Stimulated activated CD4-positive, alpha-beta T cell treated with anti-CD3 and anti-CD28 coated beads, TNF-alpha, amount 100 ng/mL, for 1 hour (primary cell): ENCODE measurements at regions not wholly inside any gene's neighbourhood (a gene's known extent, or its start where the extent isn't known, plus 50 kb on each side); places are given as distances from the start of the nearest gene placed in this dataset.

Source experiments
- DNase-seq, 3 donors: peaks; one replicate each; pipeline ENCODE4 v3.0.0-alpha.2; 2020; ENCODE audit warnings: low read depth in 3 of 3, low spot score in 1 of 3

DNA sequence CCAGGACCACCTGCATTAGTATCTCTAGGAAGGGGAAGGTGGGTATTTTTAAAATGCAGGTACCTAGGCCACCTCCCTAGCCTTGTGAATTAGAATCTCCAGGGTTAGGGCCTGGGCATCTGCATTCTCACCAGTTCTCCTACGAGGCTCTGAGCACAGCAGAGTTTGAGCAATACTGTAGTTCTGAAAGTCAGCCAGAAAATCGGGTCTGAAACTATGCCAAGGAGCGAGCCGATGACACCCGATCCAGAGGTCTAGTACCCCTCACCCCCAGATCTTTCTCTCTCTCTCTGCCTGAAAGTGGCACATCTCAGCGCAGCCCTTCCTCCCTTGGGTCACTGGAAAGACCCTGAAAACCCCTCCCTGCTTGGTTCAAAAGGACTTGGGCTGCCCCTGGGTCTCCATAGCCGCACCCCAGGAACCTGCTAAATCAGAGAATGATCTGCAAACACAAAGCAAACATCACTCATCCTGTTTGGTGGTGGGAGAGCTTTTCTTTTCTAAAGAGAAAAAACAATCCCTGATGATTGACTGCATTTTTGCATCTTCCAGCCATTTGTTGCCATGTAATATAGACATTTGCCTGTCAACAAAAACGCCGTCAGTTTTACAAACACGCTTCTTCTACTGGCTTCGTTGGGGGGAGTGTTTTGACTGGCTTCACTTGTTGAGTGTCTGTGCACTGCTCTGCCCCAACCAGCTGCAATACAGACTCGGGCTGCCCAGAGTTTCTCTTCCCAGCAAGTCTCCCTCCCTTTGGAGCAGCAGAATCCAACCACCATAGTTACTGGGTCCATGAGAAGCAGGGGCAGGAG is 229.9 kb downstream of the MN1 start:
- DNase-seq = no peak

DNA sequence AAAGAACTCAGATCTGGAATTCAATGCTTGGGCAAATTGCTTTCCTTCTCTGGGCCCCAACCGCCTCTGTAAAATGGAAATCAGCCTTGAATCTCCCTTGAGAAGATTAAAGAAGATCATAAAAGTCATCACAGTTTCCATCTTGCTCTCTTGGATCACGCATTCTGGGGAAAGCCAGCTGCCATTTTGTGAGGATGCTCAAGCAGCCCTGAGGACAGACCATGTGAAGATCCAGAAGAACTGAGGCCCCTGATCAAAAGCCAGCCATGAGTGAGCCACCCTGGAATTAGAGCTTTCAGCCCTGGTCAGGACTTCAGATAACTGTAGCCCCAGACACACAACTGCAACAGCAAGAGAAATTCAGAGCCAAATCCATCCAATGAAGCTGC is 229.3 kb downstream of the MN1 start:
- no peak for DNase-seq

DNA sequence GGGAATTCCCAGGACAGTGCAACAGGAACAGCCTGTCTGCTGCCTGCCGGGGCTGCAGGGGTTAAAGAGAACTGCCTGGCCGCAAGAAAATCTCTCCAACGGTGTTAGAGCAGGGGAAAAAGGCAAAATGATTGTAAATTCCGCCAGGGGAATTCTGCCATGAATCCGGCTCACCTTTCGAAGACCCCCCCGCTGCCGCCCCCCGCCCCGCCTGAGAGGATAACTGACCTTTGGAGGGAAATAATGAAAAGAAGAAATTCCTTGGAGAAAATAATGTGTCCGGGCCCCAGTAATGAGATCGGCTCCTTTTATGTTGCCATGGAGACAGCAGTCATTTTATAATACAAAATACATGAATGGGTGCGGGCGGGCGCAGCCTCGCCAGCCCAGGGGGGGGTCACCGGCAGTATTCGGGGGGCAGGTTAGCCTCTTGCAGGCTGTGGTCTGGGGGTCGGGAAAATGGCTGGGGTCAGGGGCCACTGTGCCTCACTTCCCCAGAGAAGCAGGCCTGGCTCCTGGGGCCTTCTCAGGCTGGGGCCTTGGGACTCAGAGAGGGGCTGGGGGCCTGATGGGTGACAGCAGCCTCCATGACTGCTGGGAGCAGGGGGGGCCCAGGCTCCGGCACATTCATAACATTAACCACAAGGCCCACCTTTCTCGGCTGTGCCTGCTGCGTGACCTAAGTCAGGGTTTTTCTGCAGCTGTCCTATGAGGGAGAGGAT is 228.1 kb downstream of the MN1 start:
- DNase-seq = no peak

DNA sequence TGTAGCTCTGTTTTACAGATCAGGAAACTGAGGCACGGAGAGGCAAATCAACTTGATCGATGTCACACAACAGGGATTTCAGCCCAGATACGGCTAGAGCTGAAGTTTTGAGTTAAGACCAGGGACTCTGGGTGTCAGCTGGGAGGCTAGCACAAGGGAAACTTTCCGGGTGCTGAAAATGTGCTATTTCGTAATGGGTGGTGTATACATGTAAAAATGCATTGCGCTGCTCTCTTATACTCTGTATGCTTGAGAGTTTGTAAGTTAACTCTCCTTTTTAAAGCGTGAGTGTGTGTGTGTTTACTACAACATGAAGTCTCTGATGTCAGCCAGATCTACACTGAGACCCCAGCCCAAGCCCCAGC is 227.6 kb downstream of the MN1 start:
- DNase-seq = no peak

DNA sequence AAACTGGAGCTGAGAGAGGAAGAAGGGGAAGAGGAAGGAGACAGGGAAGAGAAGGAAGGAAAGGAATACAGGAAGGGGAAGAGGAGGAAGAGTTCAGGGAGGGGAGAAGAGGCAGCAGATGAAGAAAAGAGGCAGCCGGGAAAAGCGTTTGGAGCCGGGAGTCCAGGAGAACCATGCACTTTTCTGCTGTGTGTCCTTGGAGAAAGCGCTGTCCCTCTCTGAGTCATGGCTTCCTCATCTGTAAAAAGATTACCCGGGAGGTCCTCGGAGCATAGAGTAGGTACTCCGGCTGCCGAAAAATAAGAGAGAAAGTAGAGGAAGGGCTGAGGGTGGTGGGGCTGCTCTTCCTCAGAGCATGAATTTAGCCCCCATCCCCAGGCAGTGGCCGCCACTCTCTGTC is 226.9 kb downstream of the MN1 start:
- DNase-seq = no peak

DNA sequence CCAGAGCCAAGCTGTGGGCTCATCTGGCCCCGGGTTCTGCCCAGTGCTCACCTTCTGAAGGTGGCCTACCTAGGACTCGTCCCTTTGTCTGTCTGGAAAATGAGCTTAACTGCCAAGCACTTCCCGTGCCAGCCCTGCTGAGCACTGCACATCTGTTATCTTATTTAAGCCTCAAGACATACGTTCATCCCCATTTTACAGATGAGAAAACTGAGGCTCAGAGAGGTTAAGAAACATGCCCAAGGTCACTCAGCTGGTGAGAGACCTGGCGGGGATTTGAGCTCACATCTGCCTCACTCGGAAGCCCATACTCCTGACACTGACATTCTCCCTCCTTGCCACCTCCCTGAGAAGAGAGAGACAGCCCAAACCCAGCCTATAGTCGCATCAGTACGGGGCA is 226.2 kb downstream of the MN1 start:
- DNase-seq = no peak

DNA sequence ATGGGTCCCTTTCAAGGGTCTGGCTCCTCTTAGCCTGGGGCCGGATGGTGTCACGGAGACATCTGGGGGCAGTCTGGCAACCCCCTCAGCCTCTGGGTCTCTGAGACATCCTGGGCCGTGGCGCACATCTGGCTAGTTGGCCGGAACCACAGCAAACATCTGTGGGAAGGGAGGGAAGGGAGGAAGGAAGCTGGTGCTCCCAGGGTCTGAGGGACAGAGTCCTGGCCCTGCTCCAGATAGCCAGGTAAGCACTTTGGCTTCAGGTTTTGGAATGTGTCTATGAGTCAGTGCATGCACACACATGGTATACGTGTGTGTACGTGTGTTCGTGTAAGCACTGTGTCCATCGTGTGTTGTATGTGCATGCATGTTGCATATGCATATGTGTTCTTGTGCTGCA is 225.1 kb downstream of the MN1 start:
- DNase-seq = no peak

DNA sequence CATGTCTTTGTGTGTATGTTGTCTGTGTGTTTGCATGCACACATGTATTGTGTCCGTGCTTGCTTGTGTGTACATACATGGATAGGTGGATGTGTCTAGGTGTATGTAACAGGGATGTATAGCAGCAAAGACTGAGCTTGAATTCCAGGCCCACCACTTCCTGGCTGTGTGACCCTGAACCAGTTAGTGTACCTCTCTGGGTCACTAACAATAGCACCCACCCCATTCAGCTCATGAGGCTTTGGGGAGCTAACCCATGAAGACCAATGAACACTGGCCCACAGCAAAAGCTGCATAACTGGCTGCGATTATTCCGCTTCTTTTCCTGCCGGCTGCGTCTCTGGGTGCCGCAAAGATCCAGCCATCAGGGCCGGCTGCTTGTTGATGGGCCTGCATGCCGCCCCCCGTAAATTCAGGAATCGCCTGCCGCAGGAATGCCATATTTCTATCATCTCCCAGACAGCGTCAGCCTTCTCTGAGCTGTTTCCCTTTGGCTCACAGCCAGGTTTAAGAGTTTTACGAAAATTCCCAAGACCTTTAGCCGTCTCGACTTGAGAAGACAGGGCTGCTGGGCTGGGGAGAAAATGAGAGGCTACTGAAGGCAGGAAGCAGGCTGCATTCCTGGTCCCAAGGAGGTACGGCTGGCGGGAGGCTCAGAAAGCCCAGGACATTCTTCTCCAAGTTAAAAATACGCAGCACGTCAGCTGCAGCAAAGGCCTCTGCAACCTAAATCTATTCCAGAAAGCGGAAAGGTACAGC is 224.6 kb downstream of the MN1 start:
- DNase-seq = no peak

DNA sequence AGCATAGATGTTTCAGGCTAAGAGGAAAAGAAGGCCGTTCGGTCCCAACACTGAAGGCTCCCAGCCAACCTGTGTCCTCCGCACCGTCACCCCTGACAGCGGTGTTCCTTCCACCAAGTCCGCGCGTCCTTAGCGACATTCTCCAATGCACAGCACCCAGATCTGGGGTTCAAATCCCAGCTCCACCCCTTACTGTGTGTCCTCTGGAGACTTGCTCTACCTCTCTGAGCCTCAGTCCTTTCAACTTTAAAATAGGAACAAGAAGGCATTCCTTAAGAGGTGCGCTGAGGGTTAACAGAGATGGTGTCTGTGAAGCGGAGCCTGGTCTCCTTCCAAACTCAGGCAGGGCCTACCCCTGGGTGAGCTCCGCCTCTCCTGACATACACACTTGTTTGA is 224.0 kb downstream of the MN1 start:
- DNase-seq = no peak

DNA sequence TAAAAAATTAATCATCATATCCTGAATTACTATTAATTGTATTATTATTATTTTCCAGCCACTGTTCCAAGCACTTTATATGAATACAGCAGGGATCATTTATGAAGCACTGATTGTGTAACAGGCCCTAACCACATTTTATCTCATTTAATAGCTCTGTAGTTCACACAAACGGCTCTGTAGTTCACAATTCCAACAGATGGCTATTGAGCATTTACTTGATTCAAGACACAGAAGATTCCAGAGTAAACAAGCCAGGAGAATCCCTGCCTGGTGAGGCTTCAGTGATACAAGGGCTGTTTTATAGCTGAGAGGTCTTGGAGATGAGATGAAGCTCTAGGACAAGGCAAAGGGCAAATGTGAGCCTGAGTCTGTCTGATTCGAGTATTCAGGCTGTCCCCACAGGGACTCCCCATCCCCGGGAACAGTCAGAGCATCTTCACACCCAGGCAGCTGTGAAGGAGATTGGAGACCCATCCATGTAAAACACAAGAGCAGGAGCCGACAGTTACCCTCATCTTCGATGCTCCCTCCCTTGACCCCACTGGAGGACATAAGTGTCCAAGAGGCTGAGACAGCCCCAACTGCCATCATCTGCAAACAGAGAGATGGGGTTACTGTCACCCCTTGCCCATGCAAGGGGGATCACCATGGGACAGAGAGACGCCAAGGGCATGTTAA is 222.5 kb downstream of the MN1 start:
- DNase-seq = no peak

DNA sequence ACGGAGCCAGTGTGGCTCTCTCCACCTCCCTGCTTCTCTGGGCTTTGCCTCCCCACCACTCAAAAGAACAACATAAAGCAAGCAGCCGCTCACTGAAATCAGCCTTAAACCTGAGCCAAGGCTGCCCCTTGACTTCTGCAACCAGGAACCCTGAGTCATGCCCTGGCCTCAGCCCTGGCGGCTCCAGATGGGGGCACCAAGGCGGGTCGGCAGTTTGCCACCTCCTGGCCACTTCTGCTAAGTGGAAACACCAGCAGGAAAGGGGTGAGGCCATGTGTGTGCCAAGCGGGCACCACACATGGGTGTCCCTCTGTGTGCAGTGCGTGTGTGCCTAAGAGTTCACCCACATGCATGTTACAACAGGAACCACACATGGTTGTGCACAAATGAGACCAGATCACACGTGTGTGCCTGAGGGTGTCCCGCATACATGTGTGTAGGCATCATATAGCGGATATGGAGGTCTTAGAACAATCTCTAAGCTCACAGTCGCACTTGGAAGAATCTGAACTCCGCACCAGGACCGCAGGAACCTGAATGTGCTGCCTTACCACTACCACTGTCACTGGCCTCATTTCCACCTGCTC is 221.2 kb downstream of the MN1 start:
- DNase-seq = no peak

DNA sequence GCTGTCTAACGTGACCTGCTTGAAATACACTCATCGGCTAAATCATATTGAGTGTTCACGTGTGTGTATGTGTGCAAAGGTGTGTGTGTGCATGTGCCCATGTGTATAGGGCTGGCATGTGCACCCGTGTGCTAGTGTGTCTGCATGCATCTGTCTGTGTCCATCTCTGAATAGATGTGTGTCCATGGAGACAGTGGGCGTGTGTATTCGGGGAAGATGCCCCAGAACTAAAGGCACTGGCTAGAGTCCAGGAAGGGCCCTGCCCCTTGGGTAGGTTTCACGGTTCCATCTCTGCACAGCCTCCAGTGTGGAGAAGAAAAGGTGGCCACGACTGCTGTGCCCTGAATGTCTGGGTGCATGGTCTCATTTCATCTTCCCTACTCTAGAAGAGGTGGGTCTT is 220.3 kb downstream of the MN1 start:
- DNase-seq = no peak

DNA sequence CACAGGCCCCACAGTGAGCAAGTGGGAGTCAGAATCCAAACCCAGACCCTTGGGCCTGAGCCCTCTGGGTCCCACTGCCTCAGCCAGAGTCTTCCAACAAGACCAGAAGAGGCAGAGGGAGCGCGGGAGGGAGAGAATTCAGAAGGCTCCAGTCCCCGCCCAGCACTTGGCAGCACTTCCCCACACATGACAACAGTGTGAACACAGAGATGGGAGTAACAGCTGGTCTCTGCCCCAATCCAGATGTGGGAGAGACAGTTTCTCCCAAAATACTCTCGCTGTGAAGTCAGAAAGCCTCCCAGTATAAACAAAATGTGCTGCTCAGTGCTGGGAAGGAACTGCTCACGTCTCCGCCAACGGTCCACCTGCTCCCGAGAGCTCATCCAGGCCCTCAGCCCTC is 219.9 kb downstream of the MN1 start:
- DNase-seq = no peak

DNA sequence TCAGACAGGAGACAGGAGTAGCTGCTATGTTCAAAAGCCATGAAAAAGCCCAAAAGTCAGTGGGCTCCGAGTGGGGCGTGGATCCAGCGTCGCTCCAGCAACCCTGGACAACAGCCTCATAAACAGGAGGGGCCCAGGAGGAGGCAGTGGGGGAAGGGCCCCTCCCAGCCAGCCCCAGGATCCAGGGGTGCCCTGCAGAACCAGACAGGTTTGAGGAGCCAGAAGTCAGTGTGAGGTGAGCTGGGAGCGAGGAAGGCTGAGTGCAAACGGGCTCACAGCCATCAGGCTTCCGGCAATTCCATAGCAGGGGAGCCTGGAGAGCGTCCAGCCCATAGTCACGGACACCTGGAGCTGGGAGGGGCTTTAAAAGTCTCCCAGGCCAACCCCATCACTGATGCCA is 217.7 kb downstream of the MN1 start:
- no peak for DNase-seq

DNA sequence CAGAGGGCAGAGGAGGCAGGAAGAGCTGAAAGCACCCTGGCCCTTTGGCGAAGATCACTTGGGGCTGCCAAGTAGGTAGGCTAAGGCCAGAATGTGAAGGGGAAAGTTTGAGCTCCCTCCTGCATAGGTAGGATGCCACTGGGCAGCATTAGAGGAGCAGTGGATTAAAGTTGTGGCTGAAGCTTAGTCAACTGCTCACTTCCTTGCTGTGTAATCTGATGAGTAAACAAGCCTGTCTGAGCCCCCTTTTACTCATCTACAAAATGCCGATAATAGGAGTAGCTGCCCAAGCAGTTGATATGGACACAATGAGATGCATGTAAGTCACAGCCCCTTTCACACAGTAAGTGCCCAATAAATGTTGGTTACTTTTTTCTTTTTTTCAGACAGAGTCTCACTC is 216.4 kb downstream of the MN1 start:
- DNase-seq = no peak

DNA sequence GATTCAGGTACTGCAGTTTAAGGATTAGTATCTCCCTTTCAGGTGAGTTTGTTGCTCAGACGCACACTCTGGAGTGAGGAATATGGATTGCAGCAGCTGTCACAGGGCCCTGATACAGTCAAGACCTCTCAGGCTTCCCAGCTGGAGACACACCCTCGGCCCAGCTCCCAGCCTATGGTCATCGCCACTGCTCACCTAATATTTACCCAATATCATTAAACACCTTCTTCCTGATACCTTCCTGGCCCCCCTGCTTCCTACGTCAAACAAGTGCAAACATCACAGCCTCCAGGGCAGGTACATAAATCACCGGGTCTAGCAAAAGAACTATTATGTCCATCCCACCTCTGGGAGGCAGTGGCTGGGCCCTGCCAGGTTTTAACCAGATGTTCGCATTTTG is 213.3 kb downstream of the MN1 start:
- no peak for DNase-seq

DNA sequence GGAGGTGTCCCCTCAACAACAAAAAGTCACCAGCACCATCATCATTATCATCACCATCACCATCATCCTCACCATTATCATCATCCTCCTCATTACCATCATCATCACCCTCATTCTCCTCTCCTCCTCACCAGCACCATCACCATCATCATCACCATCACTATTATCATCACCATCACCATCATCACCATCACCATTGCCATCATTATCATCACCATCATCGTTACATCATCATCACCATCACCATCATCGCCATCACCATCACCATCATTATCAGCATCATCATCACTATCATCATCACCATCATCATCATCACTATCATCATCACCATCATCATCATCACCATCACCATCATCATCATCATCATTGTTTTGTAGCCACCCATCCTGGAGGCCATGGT is 212.6 kb downstream of the MN1 start:
- no peak for DNase-seq

DNA sequence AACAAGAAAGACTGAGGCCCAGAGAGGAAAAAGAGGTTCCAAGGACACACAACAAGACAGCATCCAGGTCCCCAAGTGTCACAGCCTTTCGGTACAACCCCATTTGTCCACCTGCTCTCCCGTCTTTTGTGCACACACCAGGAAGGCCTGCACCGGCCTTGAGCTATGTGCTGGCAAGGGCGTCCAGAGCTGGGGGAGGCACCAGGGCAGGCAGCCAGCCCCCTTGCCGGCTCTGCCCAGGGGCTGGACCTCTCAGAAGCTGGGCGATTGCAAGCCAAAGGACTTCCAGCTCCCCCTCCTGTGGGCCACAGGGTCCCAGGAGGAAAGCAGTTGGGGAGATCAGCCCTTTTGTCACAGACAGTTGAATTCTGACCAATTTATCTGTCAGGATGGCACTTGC is 210.5 kb downstream of the MN1 start:
- DNase-seq = no peak

DNA sequence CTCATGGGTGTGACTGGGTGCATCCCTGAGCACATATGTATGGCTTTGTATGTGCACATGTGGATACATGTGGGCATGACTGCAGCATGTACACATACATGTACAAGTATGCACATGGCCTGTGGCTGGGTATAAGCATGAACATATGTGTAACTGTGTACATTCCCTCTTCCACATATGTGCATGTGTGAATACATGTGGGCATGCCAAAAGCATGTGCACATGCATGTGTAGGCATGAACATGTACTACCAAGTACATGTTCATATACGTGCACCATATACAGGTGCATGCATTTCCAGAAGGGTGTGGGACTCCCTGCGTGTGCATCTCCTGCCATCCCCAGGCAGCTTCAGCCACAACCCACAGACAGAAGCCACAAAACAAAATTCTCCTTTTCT is 208.2 kb downstream of the MN1 start:
- DNase-seq = no peak

DNA sequence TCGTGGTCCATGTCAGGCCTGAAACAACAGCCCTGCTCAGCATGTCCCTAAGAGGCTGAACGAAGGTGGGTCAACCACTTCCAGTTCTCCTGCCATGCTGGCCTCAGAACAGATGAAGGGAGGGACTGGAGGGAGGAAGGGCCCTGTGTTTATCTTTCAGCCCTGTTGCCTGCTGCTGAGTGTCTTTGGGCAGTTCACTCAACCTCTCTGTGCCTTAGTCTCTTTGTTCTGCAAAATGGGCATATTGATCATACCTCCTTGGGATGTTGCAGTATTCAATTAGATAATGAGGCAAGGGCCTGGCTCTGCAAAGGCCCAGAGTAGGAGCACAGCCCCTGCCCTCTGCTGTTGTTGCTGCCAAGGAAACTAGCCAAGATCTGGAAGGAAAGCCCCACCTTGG is 207.5 kb downstream of the MN1 start:
- no peak for DNase-seq

DNA sequence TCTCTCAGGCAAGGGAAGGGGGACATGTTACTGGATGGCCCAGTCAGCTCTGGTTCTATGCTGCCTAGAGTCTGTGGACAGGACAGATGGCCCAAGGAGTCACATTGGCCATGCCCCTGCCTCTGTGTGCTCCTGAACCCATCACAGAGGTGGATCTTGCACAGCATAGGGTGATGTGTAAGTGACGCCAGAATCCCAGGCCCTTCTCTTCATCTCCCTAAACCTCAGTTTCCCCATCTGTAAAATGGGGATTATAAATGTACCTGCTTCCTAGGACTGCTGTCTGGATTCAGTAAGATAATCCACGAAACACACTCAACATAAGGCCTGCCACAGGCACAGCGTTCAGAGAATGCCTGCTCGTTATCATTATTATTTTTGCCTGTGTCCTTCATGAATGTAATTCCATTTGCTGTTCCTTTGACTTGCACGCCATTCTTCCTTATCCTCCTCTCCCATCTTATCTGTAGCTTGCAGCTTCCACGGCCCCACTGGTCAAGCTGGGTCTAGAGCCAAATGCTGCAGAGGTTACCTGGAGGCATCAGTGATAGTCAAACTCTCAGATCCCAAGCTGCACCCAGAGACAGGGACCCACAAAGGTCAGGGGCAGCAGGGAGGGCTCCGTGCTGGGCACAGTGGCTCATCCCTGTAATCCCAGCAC is 207.0 kb downstream of the MN1 start:
- no peak for DNase-seq
